Urinary bladder (tissue), 3 donors: ENCODE measurements at regions not wholly inside any gene's neighbourhood (a gene's known extent, or its start where the extent isn't known, plus 50 kb on each side); places are given as distances from the start of the nearest gene placed in this dataset.

Experiments
- DNase-seq: peaks from one replicate; pipeline ENCODE4 v3.0.0-alpha.2; 2015; ENCODE audit errors: extremely low spot score
- H3K27ac ChIP-seq: one replicate; pipeline ENCODE4 v1.5.1; 2013; ENCODE audit warnings: low read depth, mild to moderate bottlenecking, moderate library complexity
- H3K36me3 ChIP-seq: one replicate; pipeline ENCODE4 v1.6.1; 2013; ENCODE audit warnings: mild to moderate bottlenecking, moderate library complexity; ENCODE audit not compliant: insufficient read depth
- H3K4me1 ChIP-seq: one replicate; pipeline ENCODE4 v1.6.1; 2013; ENCODE audit warnings: mild to moderate bottlenecking, moderate library complexity; ENCODE audit not compliant: insufficient read depth
- H3K4me3 ChIP-seq: one replicate; pipeline ENCODE4 v1.5.1; 2013; ENCODE audit warnings: low read depth, low read length
- WGBS: extraction: QIAGEN DNeasy Blood & Tissue Kit; methylation state at CpG from one replicate; pipeline ENCODE4 v1.1.7; 2013; 5-methylcytosine and 5-hydroxymethylcytosine counted together
- donor health status: healthy with polysubstance abuse.
- donor health status: healthy.

DNA sequence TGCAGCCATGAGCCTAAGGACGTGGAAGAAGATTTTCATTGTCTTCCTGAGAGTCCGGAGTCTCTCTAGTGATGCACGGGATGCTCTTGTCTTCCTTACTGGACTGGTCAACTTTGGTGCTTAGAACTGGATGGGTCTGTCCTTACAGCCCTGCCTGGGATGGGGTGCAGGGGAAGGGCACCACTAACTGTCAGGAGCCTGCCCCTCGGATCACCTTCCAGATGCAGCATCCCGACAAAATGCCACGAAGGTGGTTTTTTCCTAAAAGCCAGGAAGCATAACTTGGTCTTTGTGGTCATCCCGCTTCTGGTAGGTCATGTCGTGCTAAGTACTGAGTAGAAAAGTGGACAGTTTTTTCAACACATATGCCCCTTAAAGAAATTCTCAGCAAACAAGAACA, 207.4 kb upstream of the TWIST2 start:
- no peak for DNase-seq
- H3K36me3 ChIP-seq = no peaks in the 10 kb centered on the region

DNA sequence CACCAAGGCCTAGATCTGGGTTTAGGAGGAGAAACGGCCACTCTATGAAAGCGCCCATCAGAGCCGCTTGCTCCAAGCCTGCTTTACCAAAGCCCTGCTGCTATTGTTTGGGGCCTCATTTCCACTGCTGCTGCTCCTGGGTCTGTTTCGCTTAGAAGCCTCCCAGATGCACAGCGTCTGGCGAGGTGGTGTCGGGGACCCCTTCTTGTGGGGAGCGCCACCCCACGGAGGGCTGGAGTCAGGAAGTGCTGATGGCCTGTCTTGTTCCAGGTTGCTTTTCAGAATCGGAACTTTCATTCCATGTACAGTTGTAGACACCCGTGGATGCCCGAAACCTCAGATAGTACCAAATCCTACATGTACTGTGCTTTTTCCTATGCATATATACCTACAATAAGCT, 204.9 kb upstream of the TWIST2 start:
- Histone ChIP-seq H3K4me1 (no peaks in the 10 kb centered on the region), H3K27ac (no peak overlapping the region), H3K4me3 (no peak overlapping the region), H3K36me3 (no peaks in the 10 kb centered on the region)
- DNase-seq = no peak
- 97% methylated on average over 12 of the region's 12 CpGs for WGBS

More for the DNA sequence above, 207.4 kb upstream of the TWIST2 start:
- Histone ChIP-seq H3K4me1 (no peaks in the 10 kb centered on the region), H3K4me3 (no peak overlapping the region), H3K27ac (no peak overlapping the region)
- 83% methylated on average over 8 of the region's 8 CpGs for WGBS

DNA sequence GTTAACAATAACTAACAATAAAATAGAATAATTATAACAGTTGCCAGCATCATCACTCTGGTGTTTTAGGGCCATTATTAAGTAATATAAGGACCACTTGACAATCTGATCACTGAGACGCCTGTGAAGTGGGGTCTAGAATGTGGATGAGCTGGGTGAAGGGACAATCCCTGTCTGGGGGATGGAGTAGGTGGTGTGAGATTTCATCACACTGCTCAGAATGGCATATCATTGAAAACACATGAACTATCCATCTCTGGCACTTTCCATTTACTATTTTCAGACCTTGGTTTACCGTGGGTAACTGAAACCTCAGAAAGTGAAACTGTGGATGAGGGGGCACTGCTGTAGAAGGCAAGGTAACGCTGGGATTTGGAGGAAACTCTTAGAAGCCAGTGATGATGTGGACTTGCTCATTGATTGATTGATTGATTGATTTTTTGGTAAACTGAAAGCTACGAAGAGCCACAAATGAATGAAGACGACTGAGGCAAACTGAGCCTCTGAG, 204.4 kb upstream of the TWIST2 start:
- no peaks in the 10 kb centered on the region for H3K36me3 ChIP-seq
- no peak for DNase-seq
- no peak overlapping the region for H3K4me3 ChIP-seq
- 95% methylated on average over 5 of the region's 5 CpGs for WGBS
- H3K4me1 ChIP-seq = no peaks in the 10 kb centered on the region
- no peak overlapping the region for H3K27ac ChIP-seq

DNA sequence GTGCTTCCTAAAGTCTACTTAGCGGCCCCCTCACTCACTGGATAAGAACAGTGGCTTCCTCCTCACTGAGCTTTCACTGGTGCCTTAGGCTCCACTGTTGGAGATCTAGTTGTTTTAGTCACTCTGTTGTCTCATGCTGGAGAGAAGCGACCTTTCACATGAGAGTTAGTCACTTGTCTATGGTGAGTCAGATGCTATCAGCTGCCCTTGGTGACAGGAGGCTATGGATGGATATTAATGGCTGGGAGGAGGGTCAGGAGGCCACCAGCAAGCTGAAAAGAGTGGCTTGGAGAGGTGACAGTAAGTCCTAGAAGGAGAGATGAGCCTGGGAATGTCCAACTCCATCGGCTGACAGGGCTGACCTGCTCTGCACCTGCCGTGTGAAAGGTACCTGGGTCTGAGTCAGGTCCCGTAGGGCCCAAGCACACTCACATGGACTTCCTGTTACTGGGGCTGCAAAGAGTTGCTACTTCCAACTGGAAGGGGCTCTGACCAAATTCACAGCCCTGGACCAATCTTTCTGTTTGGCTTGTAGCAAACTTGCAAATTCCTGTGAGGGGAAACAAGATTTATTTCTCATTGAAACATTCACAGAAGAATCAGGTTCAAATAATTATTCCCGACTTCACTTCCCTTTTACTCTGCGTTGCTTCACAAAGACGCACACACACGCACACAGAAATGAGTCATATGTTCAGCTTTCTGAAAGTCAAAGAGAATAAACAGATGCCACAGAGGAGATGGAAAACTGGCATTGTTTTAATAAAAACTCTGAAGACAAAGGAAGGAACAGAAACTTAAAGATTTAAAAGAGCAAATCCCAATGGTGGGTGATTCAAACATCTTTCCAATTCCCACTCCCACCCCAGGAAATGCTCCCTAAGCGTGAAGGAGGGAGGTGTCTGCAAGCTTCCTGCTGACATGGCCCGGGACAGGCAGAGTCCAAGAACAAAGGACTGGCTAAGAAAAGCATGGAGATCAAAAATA, 203.5 kb upstream of the TWIST2 start:
- DNase-seq = no peak
- Histone ChIP-seq H3K36me3 (no peaks in the 10 kb centered on the region), H3K4me1 (no peaks in the 10 kb centered on the region), H3K27ac (no peak overlapping the region), H3K4me3 (no peak overlapping the region)
- WGBS = 50% methylated on average over 11 of the region's 11 CpGs

DNA sequence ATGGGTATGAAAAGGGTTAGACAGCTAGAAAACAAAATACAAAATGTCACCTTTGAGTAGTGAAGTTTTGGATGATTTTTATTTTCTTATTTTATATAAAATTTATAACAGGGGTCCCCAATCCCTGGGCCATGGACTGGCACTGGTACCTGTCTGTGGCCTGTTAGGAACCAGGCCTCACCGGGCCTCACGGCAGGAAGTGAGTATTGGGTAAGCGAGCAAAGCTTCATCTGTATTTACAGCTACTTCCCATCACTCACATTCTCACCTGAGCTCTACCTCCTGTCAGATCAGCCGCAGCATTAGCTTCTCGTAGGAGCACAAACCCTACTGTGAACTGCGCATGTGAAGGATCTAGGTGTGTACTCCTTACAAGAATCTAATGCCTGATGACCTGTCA, 202.8 kb upstream of the TWIST2 start:
- Histone ChIP-seq H3K4me1 (no peaks in the 10 kb centered on the region), H3K36me3 (no peaks in the 10 kb centered on the region), H3K4me3 (no peak overlapping the region), H3K27ac (no peak overlapping the region)
- no peak for DNase-seq
- 91% methylated on average over 6 of the region's 6 CpGs for WGBS

DNA sequence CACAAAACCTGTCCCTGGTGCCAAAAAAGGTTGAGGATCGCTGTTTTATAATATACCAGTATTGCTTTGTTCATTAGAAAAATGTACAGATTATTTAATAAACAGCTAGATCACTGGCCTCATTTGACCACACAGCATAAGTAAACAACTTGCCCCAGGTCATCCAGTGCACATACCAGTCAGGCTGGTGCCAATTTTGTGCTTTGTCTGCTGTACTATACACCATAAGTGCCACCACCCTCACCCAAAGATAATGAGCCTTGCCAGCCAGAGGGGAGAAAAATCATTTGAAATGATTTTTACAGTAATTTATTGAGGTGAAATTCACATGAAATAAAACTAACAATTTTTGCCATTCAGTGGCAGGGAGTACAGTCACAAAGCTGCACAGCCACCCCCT, 202.2 kb upstream of the TWIST2 start:
- no peaks in the 10 kb centered on the region for H3K36me3 ChIP-seq
- 92% methylated on average over 1 of the region's 1 CpG for whole genome bisulfite sequencing
- no peak for DNase-seq
- H3K27ac ChIP-seq = no peak overlapping the region
- no peaks in the 10 kb centered on the region for H3K4me1 ChIP-seq
- H3K4me3 ChIP-seq = no peak overlapping the region

DNA sequence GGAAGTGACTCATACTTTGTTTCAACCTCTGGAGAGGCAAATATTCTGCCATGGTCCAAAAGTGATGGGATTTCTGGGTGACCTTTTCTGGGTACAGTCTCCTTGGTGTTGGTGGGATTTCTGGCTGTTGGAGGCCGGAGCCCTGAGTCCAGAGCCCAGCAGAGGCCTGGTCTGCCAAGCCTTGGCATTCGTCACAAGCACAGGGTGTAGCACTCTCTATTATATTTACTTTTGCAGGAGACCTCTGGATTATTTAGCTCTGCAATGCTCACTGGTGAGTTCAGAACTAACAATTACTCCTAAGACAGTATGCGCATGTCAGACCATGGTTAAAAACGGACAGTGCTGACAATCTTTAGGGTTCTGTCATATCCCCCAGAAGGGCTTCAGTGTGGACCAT, 201.6 kb upstream of the TWIST2 start:
- DNase-seq = no peak
- no peak overlapping the region for H3K27ac ChIP-seq
- no peak overlapping the region for H3K4me3 ChIP-seq
- H3K4me1 ChIP-seq = no peaks in the 10 kb centered on the region
- no peaks in the 10 kb centered on the region for H3K36me3 ChIP-seq
- 85% methylated on average over 4 of the region's 4 CpGs for WGBS

DNA sequence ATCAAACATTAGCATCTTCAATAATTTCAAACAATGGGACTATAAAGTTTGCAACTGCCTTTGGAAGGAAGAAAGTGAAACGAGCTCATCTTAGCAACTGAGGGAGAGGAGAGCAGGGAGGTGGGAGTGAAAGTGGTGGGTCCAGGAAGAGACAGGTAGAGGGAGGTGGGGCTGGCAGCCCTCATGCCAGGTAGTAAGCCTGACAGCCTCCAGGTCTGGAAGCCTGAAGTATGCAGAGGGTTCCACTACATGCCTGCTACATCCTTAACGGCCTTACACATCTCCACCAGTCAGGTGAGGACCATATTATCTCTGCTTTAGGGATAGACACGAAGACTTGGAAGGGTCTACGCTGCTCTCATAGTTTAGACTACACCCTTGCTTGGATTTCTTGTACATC, 201.1 kb upstream of the TWIST2 start:
- Histone ChIP-seq H3K27ac (no peak overlapping the region), H3K36me3 (no peaks in the 10 kb centered on the region), H3K4me1 (no peaks in the 10 kb centered on the region), H3K4me3 (no peak overlapping the region)
- no peak for DNase-seq
- WGBS = 89% methylated on average over 4 of the region's 4 CpGs

DNA sequence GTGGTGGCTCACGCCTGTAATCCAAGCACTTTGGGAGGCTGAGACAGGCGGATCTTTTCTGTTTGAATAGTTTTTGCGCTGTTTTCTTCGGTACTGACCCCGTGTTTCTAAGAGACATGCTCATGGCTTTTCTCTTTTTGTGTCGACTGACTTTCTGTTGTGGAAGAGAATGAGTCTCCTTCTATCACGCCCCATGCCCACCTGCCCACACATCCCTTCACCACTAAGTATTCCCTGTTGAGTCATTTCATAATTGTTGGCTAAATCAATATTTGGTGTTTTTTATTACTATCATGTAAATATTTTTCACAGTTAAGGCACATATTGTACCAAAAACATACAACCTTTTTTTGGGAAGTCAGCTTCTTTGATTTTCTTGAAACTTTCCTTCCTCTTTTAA, 198.8 kb upstream of the TWIST2 start:
- H3K36me3 ChIP-seq = no peaks in the 10 kb centered on the region
- no peaks in the 10 kb centered on the region for H3K4me1 ChIP-seq
- H3K4me3 ChIP-seq = no peak overlapping the region
- H3K27ac ChIP-seq = no peak overlapping the region
- no peak for DNase-seq
- 95% methylated on average over 7 of the region's 7 CpGs for WGBS

DNA sequence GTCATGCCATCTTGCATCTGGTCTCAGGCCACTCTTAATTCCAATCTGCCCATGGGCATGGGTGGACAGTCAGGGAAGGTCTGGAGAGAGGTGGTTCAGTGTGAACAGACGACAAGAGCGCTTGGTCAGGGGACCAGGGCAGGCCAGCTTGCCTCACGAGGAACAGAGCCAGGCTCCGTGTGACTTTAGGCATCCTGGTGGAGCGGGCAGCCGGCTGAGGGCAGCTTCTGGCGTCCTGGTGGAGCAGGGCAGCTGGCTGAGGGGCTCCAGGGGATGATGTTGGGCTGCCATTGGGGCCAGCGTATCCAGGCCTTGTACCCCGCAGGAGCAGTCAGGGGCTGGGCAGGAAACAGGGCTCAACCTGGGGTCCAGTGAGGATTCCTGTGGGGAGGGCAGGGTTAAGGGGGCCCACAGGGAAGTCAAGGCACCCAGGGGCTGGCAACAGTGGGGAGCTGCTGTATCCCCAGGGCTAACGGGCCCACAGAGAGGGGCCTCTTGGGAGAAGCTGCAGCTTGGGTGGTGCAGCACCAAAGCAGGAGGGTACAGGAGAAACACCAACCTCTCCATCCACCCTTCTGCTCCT, 197.9 kb upstream of the TWIST2 start:
- Histone ChIP-seq H3K36me3 (no peaks in the 10 kb centered on the region), H3K4me1 (no peaks in the 10 kb centered on the region), H3K4me3 (no peak overlapping the region), H3K27ac (no peak overlapping the region)
- no peak for DNase-seq
- 96% methylated on average over 10 of the region's 10 CpGs for WGBS

DNA sequence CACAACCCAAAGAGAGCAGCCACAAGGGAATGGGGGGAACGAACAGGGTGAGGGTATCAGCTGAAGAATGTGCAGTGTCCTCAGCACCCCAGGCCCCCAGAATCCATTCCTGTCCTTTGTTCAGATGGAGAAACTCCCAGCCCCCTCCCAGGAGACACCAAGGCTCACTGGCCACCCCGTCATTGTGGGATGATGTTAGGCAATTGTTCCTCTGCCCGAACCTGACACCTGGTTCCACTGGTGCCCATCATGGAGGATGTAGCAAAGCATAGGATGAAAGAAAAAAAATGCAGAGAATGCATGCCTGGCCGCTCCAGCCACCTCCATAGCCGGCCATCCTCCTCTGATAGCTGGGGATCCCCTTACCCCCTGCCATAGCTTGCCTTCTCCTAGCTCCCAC, 197.3 kb upstream of the TWIST2 start:
- Histone ChIP-seq H3K27ac (no peak overlapping the region), H3K4me3 (no peak overlapping the region), H3K36me3 (no peaks in the 10 kb centered on the region), H3K4me1 (no peaks in the 10 kb centered on the region)
- 94% methylated on average over 5 of the region's 5 CpGs for whole genome bisulfite sequencing
- no peak for DNase-seq

DNA sequence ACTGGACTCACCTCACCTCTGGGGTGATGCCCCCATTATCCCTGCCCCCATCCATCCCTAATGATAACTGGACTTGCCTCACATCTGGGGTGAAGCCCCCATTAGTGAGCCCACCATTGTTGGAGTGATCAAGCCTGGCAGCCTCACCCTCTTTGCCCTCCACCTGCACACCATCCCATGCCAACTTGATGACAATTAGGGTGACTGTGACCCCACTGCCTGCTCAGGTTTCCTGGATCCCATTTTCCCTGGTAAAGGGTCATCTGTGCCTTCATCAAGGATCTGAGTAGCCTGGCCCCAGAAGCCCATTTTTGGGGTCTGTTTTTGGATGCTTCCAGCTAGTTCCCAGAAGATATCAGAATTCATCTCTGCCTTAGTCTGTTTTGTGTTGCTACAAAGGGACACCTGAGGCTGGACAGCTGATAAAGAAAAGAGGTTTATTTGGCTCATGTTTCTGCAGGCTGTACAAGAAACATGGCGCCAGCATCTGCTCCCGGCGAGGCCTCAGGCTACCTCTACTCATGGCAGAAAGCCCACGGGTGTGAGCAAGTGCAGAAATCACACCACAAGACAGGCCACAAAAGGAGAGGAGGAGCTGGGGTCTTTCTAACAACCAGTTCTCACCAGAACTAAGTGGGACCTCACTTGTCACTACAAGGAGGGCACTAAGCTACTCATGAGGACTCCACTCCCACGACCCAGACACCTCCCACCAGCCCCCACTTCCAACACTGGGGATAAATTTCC, 196.4 kb upstream of the TWIST2 start:
- WGBS = 92% methylated on average over 5 of the region's 5 CpGs
- Histone ChIP-seq H3K4me1 (no peaks in the 10 kb centered on the region), H3K36me3 (no peaks in the 10 kb centered on the region), H3K4me3 (no peak overlapping the region), H3K27ac (no peak overlapping the region)
- no peak for DNase-seq

DNA sequence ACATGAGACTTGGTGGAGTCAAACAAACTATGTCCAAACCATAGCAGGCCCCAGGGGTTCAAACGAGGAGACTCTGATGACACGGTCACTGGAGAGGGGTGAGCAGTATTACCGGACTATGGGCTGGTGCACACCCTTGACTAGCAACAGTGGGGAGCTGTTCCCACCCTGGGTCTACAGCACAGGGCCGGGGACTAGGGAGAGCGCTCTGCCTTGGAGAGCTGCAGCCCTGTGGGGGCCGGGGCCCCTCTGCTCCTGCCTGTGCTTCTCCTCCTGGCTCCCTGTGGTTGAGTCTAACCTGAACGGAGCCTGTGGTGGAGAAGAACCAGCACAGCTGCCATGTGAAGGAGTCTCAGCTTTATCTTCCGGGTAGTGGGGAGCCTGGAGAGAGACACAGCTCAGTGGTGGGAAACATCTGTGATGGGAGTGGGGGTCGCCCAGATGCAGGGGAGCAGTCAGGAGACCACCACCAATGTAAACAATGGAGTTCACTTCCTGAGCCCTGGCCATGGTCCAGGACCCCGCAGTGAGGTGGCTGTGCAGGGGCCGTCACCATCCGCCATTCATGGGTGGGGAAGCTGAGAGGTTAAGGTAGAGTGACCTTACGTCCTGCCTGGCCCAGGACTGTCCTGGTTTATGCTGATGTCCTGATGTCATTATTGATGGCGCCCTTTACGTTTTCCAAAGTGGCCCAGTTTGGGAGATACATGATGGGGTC, 195.7 kb upstream of the TWIST2 start:
- H3K36me3 ChIP-seq = no peaks in the 10 kb centered on the region
- whole genome bisulfite sequencing = 93% methylated on average over 15 of the region's 15 CpGs
- no peaks in the 10 kb centered on the region for H3K4me1 ChIP-seq
- DNase-seq = no peak
- no peak overlapping the region for H3K27ac ChIP-seq
- no peak overlapping the region for H3K4me3 ChIP-seq
